Testis (tissue), 2 donors: ENCODE measurements at regions not wholly inside any gene's neighbourhood (a gene's known extent, or its start where the extent isn't known, plus 50 kb on each side); places are given as distances from the start of the nearest gene placed in this dataset.

Experiments used
- POLR2A ChIP-seq: fragments of 450-650 bp; IDR thresholded peaks from one replicate; pipeline ENCODE4 v1.6.1; 2017; ENCODE audit warnings: antibody characterized with exemption, mild to moderate bottlenecking, moderate library complexity
- TF ChIP-seq, protein P1 (sequence below), 3 experiments: fragments of 450-650 bp in 2 of 3; fragments of 200-600 bp in 1 of 3; sonication (generic) in 1 of 3; IDR thresholded peaks; one replicate each; pipeline ENCODE4 v1.5.1; 2016 to 2019; ENCODE audit warnings: antibody characterized with exemption in 3 of 3, mild to moderate bottlenecking in 2 of 3, moderate library complexity in 1 of 3

DNA sequence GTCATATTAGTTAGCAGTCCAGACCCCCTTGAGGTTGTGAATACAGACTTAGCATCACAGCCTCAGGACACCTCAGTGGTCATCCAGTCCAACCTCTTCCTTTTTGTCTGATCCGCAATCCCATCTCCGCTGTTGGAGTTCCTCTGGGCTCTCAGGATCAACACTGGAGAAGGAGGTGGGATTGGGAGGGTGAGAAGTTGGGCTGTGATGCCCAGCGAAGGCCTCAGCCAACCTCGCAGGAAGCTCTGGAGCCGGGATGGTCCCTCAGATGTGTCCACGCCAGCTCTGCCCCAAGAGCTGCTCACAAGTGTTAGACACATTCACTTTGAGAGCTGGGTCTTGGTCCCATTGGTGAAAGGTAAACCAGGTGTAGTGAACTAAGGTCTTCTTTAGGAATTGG lies 74.9 kb upstream of the AFF3 start:
- TF ChIP-seq, protein P1, sequence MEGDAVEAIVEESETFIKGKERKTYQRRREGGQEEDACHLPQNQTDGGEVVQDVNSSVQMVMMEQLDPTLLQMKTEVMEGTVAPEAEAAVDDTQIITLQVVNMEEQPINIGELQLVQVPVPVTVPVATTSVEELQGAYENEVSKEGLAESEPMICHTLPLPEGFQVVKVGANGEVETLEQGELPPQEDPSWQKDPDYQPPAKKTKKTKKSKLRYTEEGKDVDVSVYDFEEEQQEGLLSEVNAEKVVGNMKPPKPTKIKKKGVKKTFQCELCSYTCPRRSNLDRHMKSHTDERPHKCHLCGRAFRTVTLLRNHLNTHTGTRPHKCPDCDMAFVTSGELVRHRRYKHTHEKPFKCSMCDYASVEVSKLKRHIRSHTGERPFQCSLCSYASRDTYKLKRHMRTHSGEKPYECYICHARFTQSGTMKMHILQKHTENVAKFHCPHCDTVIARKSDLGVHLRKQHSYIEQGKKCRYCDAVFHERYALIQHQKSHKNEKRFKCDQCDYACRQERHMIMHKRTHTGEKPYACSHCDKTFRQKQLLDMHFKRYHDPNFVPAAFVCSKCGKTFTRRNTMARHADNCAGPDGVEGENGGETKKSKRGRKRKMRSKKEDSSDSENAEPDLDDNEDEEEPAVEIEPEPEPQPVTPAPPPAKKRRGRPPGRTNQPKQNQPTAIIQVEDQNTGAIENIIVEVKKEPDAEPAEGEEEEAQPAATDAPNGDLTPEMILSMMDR (IDR thresholded peaks at IDR 0.05) = no peak
- no peak for TF ChIP-seq POLR2A
